C4-2B (cell line): ENCODE measurements at regions not wholly inside any gene's neighbourhood (a gene's known extent, or its start where the extent isn't known, plus 50 kb on each side); places are given as distances from the start of the nearest gene placed in this dataset.

Source experiments
- ZFX ChIP-seq: fragments of 450-650 bp; IDR thresholded peaks from 2 replicates; pipeline ENCODE4 v1.6.1; 2017
- TF ChIP-seq, protein P1 (sequence below): fragments of 450-650 bp; conservative IDR thresholded peaks from 2 replicates; pipeline ENCODE4 v1.5.1; 2017; ENCODE audit warnings: mild to moderate bottlenecking

DNA sequence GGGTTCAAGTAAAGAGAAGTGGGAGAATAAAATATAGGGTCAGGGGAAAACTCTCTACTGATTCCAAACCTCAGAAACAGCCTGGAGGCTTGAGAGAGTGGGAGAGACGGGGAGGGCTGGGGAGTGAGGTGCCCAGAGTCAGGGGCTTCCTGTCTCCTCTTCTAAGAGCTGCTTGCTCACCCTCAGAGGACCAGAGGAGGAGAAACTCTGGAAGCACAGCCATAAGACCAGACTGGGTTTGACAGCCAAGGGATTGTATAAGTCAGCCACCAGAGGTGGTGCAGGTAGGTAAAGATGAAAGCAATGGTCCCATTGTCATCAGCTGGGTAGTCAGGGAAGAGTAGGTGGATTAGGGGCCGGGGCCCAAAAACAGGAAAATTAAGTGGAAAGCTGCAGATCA is 259.4 kb downstream of the TNS1 start:
- TF ChIP-seq, protein P1, sequence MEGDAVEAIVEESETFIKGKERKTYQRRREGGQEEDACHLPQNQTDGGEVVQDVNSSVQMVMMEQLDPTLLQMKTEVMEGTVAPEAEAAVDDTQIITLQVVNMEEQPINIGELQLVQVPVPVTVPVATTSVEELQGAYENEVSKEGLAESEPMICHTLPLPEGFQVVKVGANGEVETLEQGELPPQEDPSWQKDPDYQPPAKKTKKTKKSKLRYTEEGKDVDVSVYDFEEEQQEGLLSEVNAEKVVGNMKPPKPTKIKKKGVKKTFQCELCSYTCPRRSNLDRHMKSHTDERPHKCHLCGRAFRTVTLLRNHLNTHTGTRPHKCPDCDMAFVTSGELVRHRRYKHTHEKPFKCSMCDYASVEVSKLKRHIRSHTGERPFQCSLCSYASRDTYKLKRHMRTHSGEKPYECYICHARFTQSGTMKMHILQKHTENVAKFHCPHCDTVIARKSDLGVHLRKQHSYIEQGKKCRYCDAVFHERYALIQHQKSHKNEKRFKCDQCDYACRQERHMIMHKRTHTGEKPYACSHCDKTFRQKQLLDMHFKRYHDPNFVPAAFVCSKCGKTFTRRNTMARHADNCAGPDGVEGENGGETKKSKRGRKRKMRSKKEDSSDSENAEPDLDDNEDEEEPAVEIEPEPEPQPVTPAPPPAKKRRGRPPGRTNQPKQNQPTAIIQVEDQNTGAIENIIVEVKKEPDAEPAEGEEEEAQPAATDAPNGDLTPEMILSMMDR: no peak
- no peak for TF ChIP-seq ZFX
